ENCODE measurements at regions not wholly inside any gene's neighbourhood (a gene's known extent, or its start where the extent isn't known, plus 50 kb on each side); places are given as distances from the start of the nearest gene placed in this dataset.

DNA sequence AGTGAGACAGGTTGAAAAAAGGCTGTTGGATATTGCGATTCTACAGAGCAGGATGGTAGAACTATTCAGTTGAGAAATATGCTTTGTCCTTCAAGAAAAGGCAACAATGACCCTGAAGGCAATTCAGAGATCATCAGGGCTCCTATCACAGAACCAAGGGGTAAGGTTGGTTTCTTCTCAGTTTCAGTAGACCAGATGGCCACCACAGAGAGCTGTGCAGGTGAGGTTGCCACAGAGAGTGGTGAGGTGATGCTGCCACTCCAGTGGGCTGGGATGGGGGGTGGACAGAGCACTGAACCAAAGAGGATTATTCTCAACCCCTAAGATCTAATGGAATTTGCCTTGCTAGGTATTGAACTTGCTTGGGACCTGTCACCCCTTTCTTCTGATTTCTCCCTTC, 64.6 kb upstream of the ZBTB7C start:
- TF ChIP-seq, protein P1, sequence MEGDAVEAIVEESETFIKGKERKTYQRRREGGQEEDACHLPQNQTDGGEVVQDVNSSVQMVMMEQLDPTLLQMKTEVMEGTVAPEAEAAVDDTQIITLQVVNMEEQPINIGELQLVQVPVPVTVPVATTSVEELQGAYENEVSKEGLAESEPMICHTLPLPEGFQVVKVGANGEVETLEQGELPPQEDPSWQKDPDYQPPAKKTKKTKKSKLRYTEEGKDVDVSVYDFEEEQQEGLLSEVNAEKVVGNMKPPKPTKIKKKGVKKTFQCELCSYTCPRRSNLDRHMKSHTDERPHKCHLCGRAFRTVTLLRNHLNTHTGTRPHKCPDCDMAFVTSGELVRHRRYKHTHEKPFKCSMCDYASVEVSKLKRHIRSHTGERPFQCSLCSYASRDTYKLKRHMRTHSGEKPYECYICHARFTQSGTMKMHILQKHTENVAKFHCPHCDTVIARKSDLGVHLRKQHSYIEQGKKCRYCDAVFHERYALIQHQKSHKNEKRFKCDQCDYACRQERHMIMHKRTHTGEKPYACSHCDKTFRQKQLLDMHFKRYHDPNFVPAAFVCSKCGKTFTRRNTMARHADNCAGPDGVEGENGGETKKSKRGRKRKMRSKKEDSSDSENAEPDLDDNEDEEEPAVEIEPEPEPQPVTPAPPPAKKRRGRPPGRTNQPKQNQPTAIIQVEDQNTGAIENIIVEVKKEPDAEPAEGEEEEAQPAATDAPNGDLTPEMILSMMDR (IDR thresholded peaks at IDR 0.05; ENCODE audit: low read length), result no peak
- TF ChIP-seq EZH2phosphoT487 (IDR thresholded peaks at IDR 0.05; ENCODE audit: low read length), result no peak
